ENCODE measurements at regions not wholly inside any gene's neighbourhood (a gene's known extent, or its start where the extent isn't known, plus 50 kb on each side); places are given as distances from the start of the nearest gene placed in this dataset.

DNA sequence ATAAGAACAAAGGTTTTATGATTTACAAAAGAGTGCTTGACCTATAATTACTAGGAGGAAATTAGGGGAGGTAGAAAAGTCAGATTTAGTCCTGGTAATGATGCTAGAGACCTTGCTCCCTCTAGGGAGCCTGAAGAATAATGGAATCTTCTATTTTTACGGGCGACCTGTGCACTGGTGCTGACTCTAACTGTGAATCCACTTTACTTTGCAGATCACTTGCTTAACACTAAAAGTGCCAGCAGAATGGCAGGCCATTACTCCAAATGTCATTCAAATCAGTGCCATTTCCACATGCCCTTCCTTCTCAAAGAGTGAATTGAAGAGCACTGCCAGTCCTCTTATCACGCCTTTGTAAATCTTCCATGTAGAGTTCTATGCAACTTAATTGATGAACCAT, 359.4 kb upstream of the ARRDC3 start:
- Histone ChIP-seq H3K9me3 (no peaks in the 10 kb centered on the region), H3K27ac (no peak overlapping the region), H3K36me3 (no peaks in the 10 kb centered on the region), H3K4me1 (no peaks in the 10 kb centered on the region), H3K27me3 (no peaks in the 10 kb centered on the region), H3K4me3 (no peak overlapping the region)
- intact Hi-C loops (cut with DNase I): no loop called here
- ATAC-seq: no peak
- no peak for DNase-seq
- 66 to 73% (median 69%) methylated on average over 3 of the region's 3 CpGs for WGBS, 4 donors
- no peak for TF ChIP-seq POLR2A (IDR thresholded peaks at IDR 0.05)
- TF ChIP-seq, protein P1, sequence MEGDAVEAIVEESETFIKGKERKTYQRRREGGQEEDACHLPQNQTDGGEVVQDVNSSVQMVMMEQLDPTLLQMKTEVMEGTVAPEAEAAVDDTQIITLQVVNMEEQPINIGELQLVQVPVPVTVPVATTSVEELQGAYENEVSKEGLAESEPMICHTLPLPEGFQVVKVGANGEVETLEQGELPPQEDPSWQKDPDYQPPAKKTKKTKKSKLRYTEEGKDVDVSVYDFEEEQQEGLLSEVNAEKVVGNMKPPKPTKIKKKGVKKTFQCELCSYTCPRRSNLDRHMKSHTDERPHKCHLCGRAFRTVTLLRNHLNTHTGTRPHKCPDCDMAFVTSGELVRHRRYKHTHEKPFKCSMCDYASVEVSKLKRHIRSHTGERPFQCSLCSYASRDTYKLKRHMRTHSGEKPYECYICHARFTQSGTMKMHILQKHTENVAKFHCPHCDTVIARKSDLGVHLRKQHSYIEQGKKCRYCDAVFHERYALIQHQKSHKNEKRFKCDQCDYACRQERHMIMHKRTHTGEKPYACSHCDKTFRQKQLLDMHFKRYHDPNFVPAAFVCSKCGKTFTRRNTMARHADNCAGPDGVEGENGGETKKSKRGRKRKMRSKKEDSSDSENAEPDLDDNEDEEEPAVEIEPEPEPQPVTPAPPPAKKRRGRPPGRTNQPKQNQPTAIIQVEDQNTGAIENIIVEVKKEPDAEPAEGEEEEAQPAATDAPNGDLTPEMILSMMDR (IDR thresholded peaks at IDR 0.05): no peak

- no peak for TF ChIP-seq POLR2A (IDR thresholded peaks at IDR 0.05)
- TF ChIP-seq, protein P1 (IDR thresholded peaks at IDR 0.05): no peak
- Histone ChIP-seq H3K27me3 (no peaks in the 10 kb centered on the region), H3K36me3 (no peaks in the 10 kb centered on the region), H3K9me3 (no peaks in the 10 kb centered on the region), H3K27ac (no peak overlapping the region), H3K4me1 (no peaks in the 10 kb centered on the region), H3K4me3 (no peak overlapping the region)
- DNase-seq (no peak), ATAC-seq (no peak)
- intact Hi-C loops (cut with DNase I): no loop called here
- WGBS, 4 donors: 88 to 91% (median 89%) methylated on average over 7 of the region's 7 CpGs
Measured at GRCh38 chr5:91741764-91742505, 358.8 kb upstream of the ARRDC3 start.

DNA sequence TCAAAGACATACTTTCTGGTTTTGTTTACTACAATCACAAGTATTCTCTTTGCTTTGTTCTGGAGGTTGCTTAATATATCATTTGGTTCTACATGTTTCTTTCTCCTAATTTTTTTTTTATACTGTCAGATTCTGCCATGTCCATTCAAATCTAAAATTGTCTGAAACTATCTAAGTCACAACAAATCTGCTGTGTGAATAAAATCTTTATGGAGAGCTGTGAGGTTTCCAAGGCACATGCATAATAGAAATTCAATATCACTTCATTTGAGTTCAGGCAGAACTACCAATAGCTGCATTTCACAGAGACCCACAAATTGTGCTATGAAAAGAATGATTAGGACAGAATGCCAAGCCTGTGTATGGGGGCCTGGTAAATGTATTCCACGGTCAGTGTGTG, 346.9 kb upstream of the ARRDC3 start:
- ATAC-seq (no peak), DNase-seq (no peak)
- Histone ChIP-seq H3K4me1 (no peaks in the 10 kb centered on the region), H3K9me3 (peaks cover 0 to 2% (median 0%) of the 10 kb centered on the region in 12 donors), H3K4me3 (no peak overlapping the region), H3K27ac (no peak overlapping the region), H3K27me3 (no peaks in the 10 kb centered on the region), H3K36me3 (no peaks in the 10 kb centered on the region)
- 47 to 63% (median 59%) methylated on average over 1 of the region's 1 CpG for WGBS, 4 donors
- TF ChIP-seq, protein P1 (IDR thresholded peaks at IDR 0.05): no peak
- TF ChIP-seq POLR2A (IDR thresholded peaks at IDR 0.05): no peak
- intact Hi-C loops (cut with DNase I): no loop called here

DNA sequence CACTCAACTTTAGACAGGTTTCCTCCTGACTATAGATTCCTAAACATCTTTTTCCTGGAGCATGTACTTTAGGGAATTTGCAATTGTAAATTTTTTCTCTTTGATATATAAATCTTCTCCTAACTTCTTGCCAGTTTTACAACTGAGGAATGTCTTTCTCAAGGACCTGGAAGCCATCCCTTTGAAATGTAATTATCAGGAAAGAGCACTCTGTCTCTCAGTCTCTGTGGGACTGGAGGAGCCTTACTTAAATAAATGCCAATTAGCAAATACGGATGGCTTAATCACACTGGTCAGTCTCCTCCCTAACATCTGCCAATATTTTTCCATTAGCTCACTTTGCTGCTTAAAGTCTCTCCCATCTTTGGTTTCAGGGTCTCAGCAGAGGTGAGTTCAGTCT, 344.3 kb upstream of the ARRDC3 start:
- TF ChIP-seq, protein P1 (IDR thresholded peaks at IDR 0.05): no peak
- no peak for TF ChIP-seq POLR2A (IDR thresholded peaks at IDR 0.05)
- DNase-seq: no peak
- no peaks in the 10 kb centered on the region for H3K4me1 ChIP-seq
- no peaks in the 10 kb centered on the region for H3K36me3 ChIP-seq
- H3K27ac ChIP-seq: no peak overlapping the region
- no peaks in the 10 kb centered on the region for H3K27me3 ChIP-seq
- no peak overlapping the region for H3K4me3 ChIP-seq
- intact Hi-C loops (cut with DNase I): no loop called here
- ATAC-seq: no peak
- 36 to 60% (median 43%) methylated on average over 1 of the region's 1 CpG for WGBS, 4 donors
- H3K9me3 ChIP-seq: no peaks in the 10 kb centered on the region

Data from heart left ventricle (tissue), 16 donors.